Activated T-helper 1 cell treated with anti-CD3 and anti-CD28 coated beads, Interleukin-12 subunit alpha, Interleukin-12 subunit beta, Interleukin-2, Interleukin-4 antibody, amounts not matched to agents 30 ng/mL and 10 ng/mL and 1 ng/mL, durations not matched to agents 14 hours and 24 hours and 36 hours (primary cell): ENCODE measurements at regions not wholly inside any gene's neighbourhood (a gene's known extent, or its start where the extent isn't known, plus 50 kb on each side); places are given as distances from the start of the nearest gene placed in this dataset.
"Not testable (repeated sequence)": the region's sequence is repeated elsewhere in the genome, so short reads cannot be mapped to it uniquely, and the experiment has no call there.

Experiments
- DNase-seq: peaks from one replicate; pipeline ENCODE4 v3.0.0; 2021; ENCODE audit warnings: low spot score
- H3K27ac Mint-ChIP-seq: one replicate; pipeline ENCODE4 v1.8.0; 2021; ENCODE audit warnings: mild to moderate bottlenecking, mixed read lengths
- H3K27me3 Mint-ChIP-seq: one replicate; pipeline ENCODE4 v1.8.0; 2022; ENCODE audit warnings: mild to moderate bottlenecking, moderate library complexity, mixed read lengths; ENCODE audit not compliant: insufficient read depth
- H3K36me3 Mint-ChIP-seq: one replicate; pipeline ENCODE4 v1.8.0; 2021; ENCODE audit warnings: low read depth, mixed read lengths
- H3K4me1 Mint-ChIP-seq: one replicate; pipeline ENCODE4 v1.8.0; 2021; ENCODE audit warnings: low read depth, mixed read lengths
- H3K4me3 Mint-ChIP-seq: one replicate; pipeline ENCODE4 v1.8.0; 2021; ENCODE audit warnings: mild to moderate bottlenecking, moderate library complexity, mixed read lengths
- H3K9me3 Mint-ChIP-seq: one replicate; pipeline ENCODE4 v1.8.0; 2021; ENCODE audit warnings: mixed read lengths
- intact Hi-C: fragments of 100-400 bp; cut with micrococcal nuclease; formaldehyde crosslinking; loops from one replicate; pipeline ENCODE4 v1.15.1; 2024

DNA sequence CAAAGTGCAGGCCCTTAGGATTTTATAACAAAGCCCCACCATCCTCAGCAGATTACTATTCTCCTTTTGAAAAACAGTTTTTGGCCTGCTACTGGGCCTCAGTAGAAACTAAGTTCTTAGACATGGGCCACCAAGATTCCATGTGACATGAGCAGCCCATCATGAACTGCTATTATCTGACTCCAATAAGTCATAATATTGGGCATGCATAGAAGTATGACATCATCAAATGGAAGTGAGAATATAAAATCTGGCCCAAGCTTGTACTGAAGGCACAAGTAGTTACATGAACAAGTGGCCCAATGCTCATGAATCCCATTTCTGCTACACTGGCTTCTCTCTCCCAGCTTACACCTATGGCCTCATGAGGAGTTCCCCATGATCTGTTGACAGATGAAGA, 404.8 kb downstream of the EPHA5 start:
- DNase-seq = no peak
- no peaks in the 10 kb centered on the region for H3K36me3 Mint-ChIP-seq
- no peaks in the 10 kb centered on the region for H3K27me3 Mint-ChIP-seq
- H3K27ac Mint-ChIP-seq = no peak overlapping the region
- H3K9me3 Mint-ChIP-seq = no peaks in the 10 kb centered on the region
- intact Hi-C loops = no loop called here
- H3K4me3 Mint-ChIP-seq = no peak overlapping the region
- no peaks in the 10 kb centered on the region for H3K4me1 Mint-ChIP-seq

DNA sequence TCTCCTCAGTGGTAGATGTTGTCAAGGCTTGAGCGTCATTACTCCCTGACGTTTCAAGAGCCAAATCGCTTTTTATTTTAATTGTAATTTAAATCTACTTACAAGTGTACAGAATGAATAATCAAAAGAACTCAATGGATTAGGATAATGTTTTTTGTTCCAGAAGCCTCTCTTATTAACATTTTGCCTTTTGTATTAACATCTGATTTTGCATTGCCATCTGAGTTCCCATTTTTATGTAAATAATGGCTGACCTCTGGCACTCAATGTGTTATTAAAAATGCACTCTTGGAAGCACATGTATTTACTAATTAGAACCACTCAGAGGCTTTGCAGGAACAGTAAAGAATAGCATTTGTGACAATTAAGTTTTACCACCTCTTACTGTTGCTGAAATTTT, 411.0 kb downstream of the EPHA5 start:
- H3K9me3 Mint-ChIP-seq = no peaks in the 10 kb centered on the region
- no peak overlapping the region for H3K27ac Mint-ChIP-seq
- intact Hi-C loops = no loop called here
- no peak for DNase-seq
- no peaks in the 10 kb centered on the region for H3K27me3 Mint-ChIP-seq
- no peak overlapping the region for H3K4me3 Mint-ChIP-seq
- no peaks in the 10 kb centered on the region for H3K4me1 Mint-ChIP-seq
- H3K36me3 Mint-ChIP-seq = no peaks in the 10 kb centered on the region

DNA sequence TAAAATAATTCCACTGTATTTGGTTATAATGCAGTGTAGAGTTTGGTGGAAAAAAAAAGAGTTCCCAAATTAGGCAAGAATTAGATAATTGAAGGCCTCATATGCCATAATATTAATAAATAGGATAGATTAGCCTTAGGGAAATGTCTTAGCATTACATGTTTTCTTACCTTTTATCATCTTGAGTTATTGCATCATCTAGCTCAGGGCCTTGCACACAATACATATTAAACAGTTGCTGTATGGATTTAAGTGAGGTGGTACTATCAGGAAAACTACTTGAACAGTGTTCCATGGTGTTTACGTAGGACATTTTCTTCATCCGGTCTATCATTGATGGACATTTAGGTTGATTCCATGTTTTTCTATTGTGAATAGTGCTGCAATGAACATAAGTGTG, 419.4 kb downstream of the EPHA5 start:
- no peaks in the 10 kb centered on the region for H3K36me3 Mint-ChIP-seq
- H3K4me3 Mint-ChIP-seq = no peak overlapping the region

DNA sequence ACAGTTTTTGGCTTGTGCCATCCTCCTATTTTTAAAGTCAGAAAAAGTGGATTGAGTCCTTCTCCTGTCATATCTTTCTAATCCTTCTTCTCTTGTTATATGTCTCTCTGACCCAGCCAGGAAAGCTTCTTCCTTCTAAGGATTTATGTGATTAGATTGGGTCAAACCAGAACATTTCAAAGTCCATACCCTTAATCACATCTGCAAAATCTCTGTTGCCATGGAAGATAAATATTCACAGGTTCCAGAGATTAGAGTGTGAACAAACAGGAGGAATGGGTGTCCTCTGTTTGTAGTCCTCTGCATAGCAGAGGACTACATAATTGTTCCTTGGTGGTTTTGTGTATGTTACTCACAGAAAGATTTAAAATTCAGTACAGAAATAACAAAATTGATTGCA, 421.2 kb downstream of the EPHA5 start:
- H3K9me3 Mint-ChIP-seq = peaks cover 8% of the 10 kb centered on the region
- H3K4me3 Mint-ChIP-seq = no peak overlapping the region
- intact Hi-C loops = no loop called here
- DNase-seq = no peak
- no peak overlapping the region for H3K27ac Mint-ChIP-seq
- H3K4me1 Mint-ChIP-seq = no peaks in the 10 kb centered on the region
- no peaks in the 10 kb centered on the region for H3K36me3 Mint-ChIP-seq
- H3K27me3 Mint-ChIP-seq = no peaks in the 10 kb centered on the region

More for the DNA sequence above, 419.4 kb downstream of the EPHA5 start:
- DNase-seq = no peak
- no peaks in the 10 kb centered on the region for H3K27me3 Mint-ChIP-seq
- no peak overlapping the region for H3K27ac Mint-ChIP-seq
- no peaks in the 10 kb centered on the region for H3K9me3 Mint-ChIP-seq
- no peaks in the 10 kb centered on the region for H3K4me1 Mint-ChIP-seq
- intact Hi-C loops = no loop called here

DNA sequence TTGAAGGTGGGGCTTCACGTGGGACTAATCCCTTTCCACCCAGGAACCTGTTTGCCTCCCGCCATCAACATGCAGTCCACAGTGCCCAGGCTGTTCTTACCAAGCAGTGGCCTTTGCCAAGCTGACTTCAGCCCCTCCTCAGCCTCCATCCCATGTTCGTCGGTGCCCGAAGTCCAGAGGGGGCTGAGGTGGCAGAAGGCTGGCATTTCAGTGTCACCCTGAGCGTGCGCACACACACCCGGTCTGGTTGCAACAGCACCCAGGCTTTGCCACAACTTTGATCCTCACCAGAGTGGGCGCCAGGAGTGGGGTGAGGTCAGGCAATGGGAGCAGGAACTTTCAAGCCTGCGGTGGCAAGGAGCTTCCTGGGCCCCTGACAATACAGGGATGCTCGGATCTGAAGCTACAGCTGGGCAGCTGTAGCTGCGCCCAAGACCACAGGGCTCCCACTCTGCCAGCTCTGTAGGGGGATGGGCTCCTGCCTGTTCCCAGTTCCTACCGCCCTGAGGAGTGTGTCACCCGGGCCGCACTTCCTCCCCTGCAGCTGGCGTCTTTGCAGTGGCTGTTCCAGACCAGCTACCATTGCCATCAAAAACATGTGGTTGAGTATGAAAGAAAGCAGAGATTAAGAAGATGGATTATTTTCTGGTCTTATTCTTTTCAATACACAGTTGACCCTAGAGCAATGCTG, 428.0 kb downstream of the EPHA5 start:
- Mint-ChIP-seq H3K27ac (no peak overlapping the region), H3K36me3 (no peaks in the 10 kb centered on the region), H3K9me3 (peaks cover 16% of the 10 kb centered on the region), H3K4me1 (no peaks in the 10 kb centered on the region), H3K4me3 (no peak overlapping the region), H3K27me3 (no peaks in the 10 kb centered on the region)
- intact Hi-C loops = no loop called here
- no peak for DNase-seq

DNA sequence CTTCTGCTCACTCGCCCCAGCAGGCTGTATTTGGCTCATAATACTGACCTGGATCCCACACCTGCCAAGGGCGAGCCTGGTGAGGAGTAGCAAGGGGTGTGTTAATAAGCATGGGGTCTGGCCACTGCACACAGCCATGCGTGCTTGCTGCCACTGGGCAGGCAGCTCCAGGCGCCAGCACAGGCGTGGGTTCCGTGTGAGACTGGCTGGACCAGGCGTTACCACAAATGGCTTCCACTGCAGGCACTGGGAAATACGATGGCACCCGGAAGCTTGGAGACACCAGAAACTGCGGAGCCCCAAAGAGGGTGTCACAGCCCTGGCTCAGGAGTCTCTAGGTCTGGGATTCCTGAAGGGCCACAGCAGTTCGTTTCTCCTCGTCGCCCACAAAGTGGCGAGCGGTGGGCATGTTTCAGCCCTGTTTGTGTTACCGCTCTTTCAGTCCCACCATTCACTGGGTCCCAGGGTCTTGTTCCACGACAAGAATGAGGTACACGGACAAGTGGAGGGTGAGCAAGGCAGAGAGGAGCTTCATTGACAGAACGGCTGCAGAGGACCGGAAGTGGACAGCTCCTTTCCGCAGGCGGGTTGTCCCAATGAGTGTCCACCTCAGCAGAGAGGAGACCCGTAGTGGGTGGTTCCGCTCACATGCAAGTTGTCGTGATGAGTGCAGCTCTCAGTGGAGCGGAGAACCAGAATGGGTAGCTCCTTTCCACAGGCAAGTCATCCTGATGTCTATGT, 428.9 kb downstream of the EPHA5 start:
- Mint-ChIP-seq H3K4me1 (no peaks in the 10 kb centered on the region), H3K27me3 (no peaks in the 10 kb centered on the region), H3K36me3 (no peaks in the 10 kb centered on the region), H3K9me3 (peaks cover 16% of the 10 kb centered on the region), H3K27ac (no peak overlapping the region), H3K4me3 (no peak overlapping the region)
- no peak for DNase-seq
- intact Hi-C loops = no loop called here

DNA sequence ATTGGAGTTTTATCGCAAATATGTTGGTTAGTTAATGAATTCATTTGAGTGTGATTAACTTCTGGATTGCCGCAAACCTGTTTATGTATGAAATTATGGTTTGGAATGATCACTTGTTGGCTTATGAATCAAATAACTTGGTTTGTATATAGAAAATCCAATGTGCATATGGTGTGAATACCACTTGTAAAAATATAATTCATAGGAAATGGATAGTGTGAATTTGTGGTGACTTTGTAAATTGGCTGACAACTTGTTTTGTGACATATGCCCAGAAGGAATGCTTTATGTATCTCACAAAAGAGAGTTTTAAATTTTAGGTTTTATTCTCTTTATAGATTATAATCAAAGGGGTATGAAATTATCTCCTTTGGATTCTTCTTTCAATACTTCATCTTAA, 436.2 kb downstream of the EPHA5 start:
- DNase-seq = no peak
- Mint-ChIP-seq H3K27me3 (no peaks in the 10 kb centered on the region), H3K4me1 (no peaks in the 10 kb centered on the region), H3K27ac (no peak overlapping the region), H3K9me3 (no peaks in the 10 kb centered on the region), H3K36me3 (no peaks in the 10 kb centered on the region), H3K4me3 (no peak overlapping the region)
- intact Hi-C loops = no loop called here

- no peaks in the 10 kb centered on the region for H3K9me3 Mint-ChIP-seq
- no peak for DNase-seq
- H3K4me3 Mint-ChIP-seq = no peak overlapping the region
- H3K27ac Mint-ChIP-seq = no peak overlapping the region
- H3K4me1 Mint-ChIP-seq = no peaks in the 10 kb centered on the region
- intact Hi-C loops = loop anchor here (10.0 kb wide), 1 partner anchor 443 kb away; no protein-coding TSS in a partner anchor
- H3K27me3 Mint-ChIP-seq = no peaks in the 10 kb centered on the region
- no peaks in the 10 kb centered on the region for H3K36me3 Mint-ChIP-seq
Observed at GRCh38 chr4:65227628-65228027, 442.7 kb downstream of the EPHA5 start.

DNA sequence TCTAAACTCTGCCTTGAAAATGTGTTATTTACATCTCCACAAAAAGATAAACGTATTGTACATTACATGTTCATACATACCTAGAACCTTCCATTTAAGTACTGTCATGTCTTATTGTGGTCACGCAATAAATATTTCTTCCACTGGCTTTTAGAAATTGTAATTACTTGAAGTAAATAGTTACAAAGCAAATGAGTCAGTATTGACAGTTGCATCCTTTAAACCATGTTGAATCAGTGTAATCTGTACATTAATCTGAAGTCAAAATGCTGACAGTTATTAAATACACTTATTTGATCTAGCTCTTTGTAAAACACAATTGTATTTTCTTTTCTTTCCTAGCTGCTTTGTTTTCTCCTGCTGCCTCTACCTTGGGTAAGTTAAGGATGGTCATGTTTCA, 446.7 kb downstream of the EPHA5 start:
- no peaks in the 10 kb centered on the region for H3K36me3 Mint-ChIP-seq
- no peaks in the 10 kb centered on the region for H3K4me1 Mint-ChIP-seq
- no peak for DNase-seq
- no peak overlapping the region for H3K27ac Mint-ChIP-seq
- intact Hi-C loops = loop anchor here (10.0 kb wide), 1 partner anchor 439 kb away; no protein-coding TSS in a partner anchor
- no peaks in the 10 kb centered on the region for H3K9me3 Mint-ChIP-seq
- no peaks in the 10 kb centered on the region for H3K27me3 Mint-ChIP-seq
- H3K4me3 Mint-ChIP-seq = no peak overlapping the region

DNA sequence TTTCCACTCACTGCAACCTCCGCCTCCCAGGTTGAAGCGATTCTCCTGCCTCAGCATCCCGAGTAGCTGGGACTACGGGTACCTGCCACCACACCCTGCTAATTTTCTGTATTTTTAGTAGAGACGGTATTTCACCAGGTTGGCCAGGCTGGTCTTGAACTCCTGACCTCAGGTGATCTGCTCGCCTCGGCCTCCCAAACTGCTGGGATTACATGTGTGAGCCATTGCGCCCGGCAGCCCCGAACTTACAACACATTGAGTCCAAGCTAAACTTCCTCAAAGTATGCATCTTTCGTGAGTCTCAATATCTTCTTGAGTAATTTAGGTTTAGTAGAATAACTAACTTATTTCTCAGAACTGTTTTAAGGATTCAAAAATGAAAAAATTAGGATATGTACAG, 447.2 kb downstream of the EPHA5 start:
- H3K36me3 Mint-ChIP-seq, H3K4me1 Mint-ChIP-seq, H3K27ac Mint-ChIP-seq, H3K4me3 Mint-ChIP-seq, H3K27me3 Mint-ChIP-seq, H3K9me3 Mint-ChIP-seq, DNase-seq: not testable (repeated sequence)
- intact Hi-C loops = loop anchor here (10.0 kb wide), 1 partner anchor 438 kb away; no protein-coding TSS in a partner anchor

- Mint-ChIP-seq H3K4me3 (no peak overlapping the region), H3K4me1 (no peaks in the 10 kb centered on the region), H3K27ac (no peak overlapping the region), H3K9me3 (no peaks in the 10 kb centered on the region), H3K27me3 (no peaks in the 10 kb centered on the region), H3K36me3 (no peaks in the 10 kb centered on the region)
- DNase-seq = no peak
- intact Hi-C loops = no loop called here
Observed at GRCh38 chr4:65217179-65217578, 453.1 kb downstream of the EPHA5 start.

DNA sequence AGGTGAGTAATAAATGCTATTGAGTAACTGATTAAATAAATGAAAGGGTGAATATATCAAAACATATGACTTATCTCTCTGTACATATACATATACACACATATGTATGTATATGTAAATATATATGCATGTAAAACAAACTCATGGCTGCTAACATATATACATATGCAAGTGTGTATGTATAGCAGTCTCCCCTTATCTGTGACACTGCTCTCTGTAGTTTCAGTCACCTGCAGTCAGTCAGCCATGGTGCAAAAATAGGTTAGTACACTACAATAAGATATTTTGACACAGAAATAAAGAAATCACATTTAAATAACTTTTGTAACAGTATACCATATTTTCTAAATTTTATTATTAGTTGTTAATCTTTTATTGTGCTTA, 467.4 kb downstream of the EPHA5 start:
- H3K4me1 Mint-ChIP-seq = no peaks in the 10 kb centered on the region
- H3K4me3 Mint-ChIP-seq = no peak overlapping the region
- no peak for DNase-seq
- H3K36me3 Mint-ChIP-seq = no peaks in the 10 kb centered on the region
- no peak overlapping the region for H3K27ac Mint-ChIP-seq
- no peaks in the 10 kb centered on the region for H3K27me3 Mint-ChIP-seq
- intact Hi-C loops = no loop called here
- H3K9me3 Mint-ChIP-seq = no peaks in the 10 kb centered on the region

DNA sequence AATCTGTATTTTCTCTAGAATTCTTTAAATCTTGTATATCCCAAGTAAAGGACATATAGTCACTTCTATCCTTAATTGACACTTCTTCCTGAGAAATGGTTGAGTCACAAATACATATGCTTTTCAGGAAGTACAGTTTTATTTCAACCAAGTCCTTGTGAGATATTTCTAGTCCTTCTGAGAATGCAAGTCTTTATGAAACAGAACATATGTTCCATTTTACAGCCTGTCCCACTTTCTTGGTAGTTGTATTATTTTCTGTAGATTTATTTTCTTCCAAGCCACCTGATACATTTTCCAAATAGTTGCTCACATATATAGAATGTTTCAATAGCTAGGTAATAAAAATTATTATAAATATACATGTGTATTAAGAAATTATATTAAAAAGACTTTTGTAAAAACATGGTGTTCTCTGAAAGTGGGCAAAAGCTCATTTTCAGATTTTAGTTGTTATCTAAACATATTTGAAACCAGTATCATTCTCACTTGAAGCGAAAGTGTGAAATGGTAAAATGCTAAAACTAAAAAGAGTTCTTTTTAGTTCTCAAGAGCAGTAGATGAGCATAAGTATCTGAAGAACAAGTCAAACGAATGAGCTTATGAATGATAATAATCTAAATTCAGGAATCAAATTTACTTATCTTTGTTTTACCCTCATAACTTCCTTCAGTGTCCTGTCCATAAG, 468.0 kb downstream of the EPHA5 start:
- no peak overlapping the region for H3K27ac Mint-ChIP-seq
- no peaks in the 10 kb centered on the region for H3K36me3 Mint-ChIP-seq
- H3K4me1 Mint-ChIP-seq = no peaks in the 10 kb centered on the region
- no peaks in the 10 kb centered on the region for H3K9me3 Mint-ChIP-seq
- intact Hi-C loops = no loop called here
- H3K27me3 Mint-ChIP-seq = no peaks in the 10 kb centered on the region
- no peak overlapping the region for H3K4me3 Mint-ChIP-seq
- DNase-seq = no peak
